ENCODE measurements at regions not wholly inside any gene's neighbourhood (a gene's known extent, or its start where the extent isn't known, plus 50 kb on each side); places are given as distances from the start of the nearest gene placed in this dataset.
A peak's percentile ranks its signal among the peaks of the same experiment; 100 is the strongest.

DNA sequence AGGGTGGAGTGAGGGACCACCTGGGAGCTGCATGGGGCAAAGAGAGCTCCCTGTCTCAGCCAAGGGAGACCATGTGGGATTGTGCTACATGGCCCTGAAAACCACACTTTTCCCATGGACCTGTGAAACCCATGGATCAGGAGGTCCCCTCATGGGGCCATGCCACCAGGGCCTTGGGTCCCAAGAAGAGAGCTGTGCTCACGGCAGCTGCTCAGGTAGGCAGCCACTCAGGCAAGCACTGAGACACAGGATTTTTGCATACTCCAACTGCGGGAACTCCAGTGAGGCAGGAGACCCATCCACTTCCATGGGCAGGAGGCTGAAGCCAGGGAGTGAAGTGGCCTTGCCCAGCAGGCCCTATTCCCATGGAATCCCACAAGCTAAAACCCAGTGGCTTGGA is 190.0 kb downstream of the KCNA4 start:
- intact Hi-C loops (cut with DNase I): no loop called here
- no peaks in the 10 kb centered on the region for H3K4me1 ChIP-seq
- no peaks in the 10 kb centered on the region for H3K36me3 ChIP-seq
- WGBS, 2 donors: 81 to 89% methylated on average over 2 of the region's 2 CpGs
- H3K4me3 ChIP-seq: no peak overlapping the region
- no peaks in the 10 kb centered on the region for H3K9me3 ChIP-seq
- TF ChIP-seq, protein P1, sequence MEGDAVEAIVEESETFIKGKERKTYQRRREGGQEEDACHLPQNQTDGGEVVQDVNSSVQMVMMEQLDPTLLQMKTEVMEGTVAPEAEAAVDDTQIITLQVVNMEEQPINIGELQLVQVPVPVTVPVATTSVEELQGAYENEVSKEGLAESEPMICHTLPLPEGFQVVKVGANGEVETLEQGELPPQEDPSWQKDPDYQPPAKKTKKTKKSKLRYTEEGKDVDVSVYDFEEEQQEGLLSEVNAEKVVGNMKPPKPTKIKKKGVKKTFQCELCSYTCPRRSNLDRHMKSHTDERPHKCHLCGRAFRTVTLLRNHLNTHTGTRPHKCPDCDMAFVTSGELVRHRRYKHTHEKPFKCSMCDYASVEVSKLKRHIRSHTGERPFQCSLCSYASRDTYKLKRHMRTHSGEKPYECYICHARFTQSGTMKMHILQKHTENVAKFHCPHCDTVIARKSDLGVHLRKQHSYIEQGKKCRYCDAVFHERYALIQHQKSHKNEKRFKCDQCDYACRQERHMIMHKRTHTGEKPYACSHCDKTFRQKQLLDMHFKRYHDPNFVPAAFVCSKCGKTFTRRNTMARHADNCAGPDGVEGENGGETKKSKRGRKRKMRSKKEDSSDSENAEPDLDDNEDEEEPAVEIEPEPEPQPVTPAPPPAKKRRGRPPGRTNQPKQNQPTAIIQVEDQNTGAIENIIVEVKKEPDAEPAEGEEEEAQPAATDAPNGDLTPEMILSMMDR (IDR thresholded peaks at IDR 0.05): no peak
- no peak for ATAC-seq
- no peak overlapping the region for H3K27ac ChIP-seq
- no peaks in the 10 kb centered on the region for H3K27me3 ChIP-seq
- no peak for DNase-seq

DNA sequence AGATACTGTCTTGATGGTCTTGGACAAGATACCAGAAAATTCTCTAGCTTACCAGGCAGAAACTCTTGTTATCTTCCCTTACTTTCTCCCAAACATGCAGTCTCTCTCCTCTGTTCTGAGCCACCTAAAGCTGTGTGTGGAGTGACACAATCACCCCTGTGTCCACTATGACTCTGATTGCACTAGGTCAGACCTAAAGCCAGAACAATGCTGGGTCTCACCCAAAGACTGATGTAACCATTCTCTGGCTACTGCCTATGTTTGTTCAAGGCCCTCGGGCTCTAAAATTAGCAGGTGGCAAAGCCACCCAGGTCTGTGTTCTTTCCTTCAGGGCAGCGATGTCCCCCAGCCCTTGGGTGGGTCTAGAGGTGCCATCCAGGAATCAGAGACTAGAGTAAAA is 200.5 kb downstream of the KCNA4 start:
- ATAC-seq: peak in 4 of 8 donors; percentile 18 to 80 (median 63)
- WGBS, 2 donors: 68 to 79% methylated on average over 2 of the region's 2 CpGs

DNA sequence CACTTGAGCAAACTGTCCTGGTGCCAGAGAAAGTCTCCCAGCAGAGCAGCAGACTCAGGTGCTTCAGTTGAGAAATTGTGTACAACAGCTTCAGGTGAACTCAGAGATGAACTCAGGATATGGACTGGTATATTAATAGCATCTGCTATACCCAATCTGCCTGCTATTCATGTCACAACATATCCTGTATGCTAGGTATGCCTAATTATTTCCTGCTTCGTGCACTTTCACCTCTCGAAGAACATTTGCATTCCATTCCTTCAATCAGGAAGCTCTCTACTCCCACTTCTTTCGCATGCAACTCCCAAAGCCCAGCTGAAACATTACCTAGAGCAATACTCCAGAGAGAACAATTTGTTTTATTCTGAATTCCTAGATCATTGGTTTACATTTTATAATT is 207.7 kb downstream of the KCNA4 start:
- Histone ChIP-seq H3K4me3 (no peak overlapping the region), H3K36me3 (no peaks in the 10 kb centered on the region), H3K27me3 (no peaks in the 10 kb centered on the region), H3K9me3 (peaks cover 0 to 6% (median 0%) of the 10 kb centered on the region in 11 donors), H3K4me1 (no peaks in the 10 kb centered on the region), H3K27ac (no peak overlapping the region)
- ATAC-seq (no peak), DNase-seq (no peak)
- intact Hi-C loops (cut with DNase I): no loop called here
- TF ChIP-seq, protein P1 (IDR thresholded peaks at IDR 0.05): no peak
- WGBS, 2 donors: 47 to 48% methylated on average over 3 of the region's 3 CpGs

More for the DNA sequence above, 200.5 kb downstream of the KCNA4 start:
- H3K27me3 ChIP-seq: no peaks in the 10 kb centered on the region
- peaks cover 0 to 27% (median 0%) of the 10 kb centered on the region in 11 donors for H3K9me3 ChIP-seq
- H3K4me3 ChIP-seq: no peak overlapping the region
- H3K36me3 ChIP-seq: no peaks in the 10 kb centered on the region
- no peak for DNase-seq
- no peaks in the 10 kb centered on the region for H3K4me1 ChIP-seq
- H3K27ac ChIP-seq: no peak overlapping the region
- TF ChIP-seq, protein P1 (IDR thresholded peaks at IDR 0.05): no peak
- intact Hi-C loops (cut with DNase I): no loop called here

DNA sequence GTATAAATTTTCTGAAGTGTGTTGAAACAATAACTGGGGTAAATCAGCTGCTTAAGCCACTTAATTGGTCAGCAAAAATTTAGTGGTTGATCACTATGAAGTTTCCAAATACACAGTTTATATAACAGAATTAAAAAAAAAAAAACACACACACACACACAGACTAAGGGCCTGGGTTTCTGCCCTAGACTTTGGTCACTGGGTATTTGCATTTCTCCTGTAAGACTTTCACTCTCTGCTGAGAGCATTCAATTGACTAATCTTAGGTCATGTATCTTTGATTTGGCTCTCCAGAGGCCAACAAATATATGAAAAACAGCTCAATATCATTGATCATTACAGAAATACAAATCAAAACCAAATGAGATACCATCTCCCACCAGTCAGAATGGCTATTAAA is 214.3 kb downstream of the KCNA4 start:
- ATAC-seq (no peak), DNase-seq (no peak)
- no peak overlapping the region for H3K4me3 ChIP-seq
- H3K27me3 ChIP-seq: no peaks in the 10 kb centered on the region
- no peaks in the 10 kb centered on the region for H3K4me1 ChIP-seq
- no peaks in the 10 kb centered on the region for H3K36me3 ChIP-seq
- intact Hi-C loops (cut with DNase I): no loop called here
- no peaks in the 10 kb centered on the region for H3K9me3 ChIP-seq
- no peak overlapping the region for H3K27ac ChIP-seq
- TF ChIP-seq, protein P1 (IDR thresholded peaks at IDR 0.05): no peak

DNA sequence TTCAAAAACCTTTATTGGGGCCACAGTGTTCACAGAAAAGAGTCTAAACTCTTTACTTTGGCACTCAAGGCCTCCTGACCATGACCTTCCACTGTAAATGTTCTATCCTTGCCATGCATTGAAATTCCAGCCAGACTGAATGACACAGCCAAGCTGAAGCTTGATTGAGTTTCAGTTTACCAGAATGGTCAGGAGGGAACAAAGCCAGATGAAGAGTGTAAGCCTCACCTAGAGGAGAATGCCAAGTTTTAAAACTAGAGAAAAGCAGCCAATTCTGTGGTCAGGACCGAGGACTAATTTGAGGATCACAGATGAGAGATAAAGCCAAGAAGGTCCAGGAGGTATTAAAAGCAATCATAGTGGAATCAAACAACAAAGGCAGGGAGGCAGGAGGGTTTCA is 215.3 kb downstream of the KCNA4 start:
- TF ChIP-seq, protein P1 (IDR thresholded peaks at IDR 0.05): no peak
- Histone ChIP-seq H3K27me3 (no peaks in the 10 kb centered on the region), H3K9me3 (peaks cover 0 to 4% (median 0%) of the 10 kb centered on the region in 11 donors), H3K27ac (no peak overlapping the region), H3K36me3 (no peaks in the 10 kb centered on the region), H3K4me3 (no peak overlapping the region), H3K4me1 (no peaks in the 10 kb centered on the region)
- DNase-seq: no peak
- intact Hi-C loops (cut with DNase I): no loop called here
- WGBS, 2 donors: 34 to 55% methylated on average over 1 of the region's 1 CpG
- no peak for ATAC-seq
